Colonic mucosa (tissue), 4 donors: ENCODE measurements at regions not wholly inside any gene's neighbourhood (a gene's known extent, or its start where the extent isn't known, plus 50 kb on each side); places are given as distances from the start of the nearest gene placed in this dataset.
"Not testable (repeated sequence)": the region's sequence is repeated elsewhere in the genome, so short reads cannot be mapped to it uniquely, and the experiment has no call there.

Experiments used
- DNase-seq: peaks from one replicate; pipeline ENCODE4 v3.0.0-alpha.2; 2020
- H3K27ac ChIP-seq: fragments of 200-600 bp; one replicate; pipeline ENCODE4 v1.8.0; 2021
- H3K27me3 ChIP-seq: fragments of 200-600 bp; one replicate; pipeline ENCODE4 v1.8.0; 2021
- H3K36me3 ChIP-seq: fragments of 200-600 bp; one replicate; pipeline ENCODE4 v1.8.0; 2021
- H3K4me1 ChIP-seq: fragments of 200-600 bp; one replicate; pipeline ENCODE4 v1.8.0; 2021; ENCODE audit warnings: mild to moderate bottlenecking
- H3K4me3 ChIP-seq: fragments of 200-600 bp; one replicate; pipeline ENCODE4 v1.8.0; 2021
- H3K9ac ChIP-seq, 2 donors: one replicate each; pipeline ENCODE4 v1.7.0; 2013; ENCODE audit warnings: control low read depth in 2 of 2, low read depth in 2 of 2, low read length in 2 of 2
- H3K9me3 ChIP-seq: fragments of 200-600 bp; one replicate; pipeline ENCODE4 v1.8.0; 2021
- CTCF ChIP-seq: fragments of 200-600 bp; IDR thresholded peaks from one replicate; pipeline ENCODE4 v1.8.0; 2022; ENCODE audit warnings: antibody characterized with exemption, mild to moderate bottlenecking
- intact Hi-C: fragments of 100-400 bp; cut with DNase I; formaldehyde crosslinking; loops from one replicate; pipeline ENCODE4 v1.14.1; 2022
- donor health status: healthy.
- donor health status: DM: no; HTN: no; CAD: no.
- donor health status: DM: no; HTN: no; CAD: no.

DNA sequence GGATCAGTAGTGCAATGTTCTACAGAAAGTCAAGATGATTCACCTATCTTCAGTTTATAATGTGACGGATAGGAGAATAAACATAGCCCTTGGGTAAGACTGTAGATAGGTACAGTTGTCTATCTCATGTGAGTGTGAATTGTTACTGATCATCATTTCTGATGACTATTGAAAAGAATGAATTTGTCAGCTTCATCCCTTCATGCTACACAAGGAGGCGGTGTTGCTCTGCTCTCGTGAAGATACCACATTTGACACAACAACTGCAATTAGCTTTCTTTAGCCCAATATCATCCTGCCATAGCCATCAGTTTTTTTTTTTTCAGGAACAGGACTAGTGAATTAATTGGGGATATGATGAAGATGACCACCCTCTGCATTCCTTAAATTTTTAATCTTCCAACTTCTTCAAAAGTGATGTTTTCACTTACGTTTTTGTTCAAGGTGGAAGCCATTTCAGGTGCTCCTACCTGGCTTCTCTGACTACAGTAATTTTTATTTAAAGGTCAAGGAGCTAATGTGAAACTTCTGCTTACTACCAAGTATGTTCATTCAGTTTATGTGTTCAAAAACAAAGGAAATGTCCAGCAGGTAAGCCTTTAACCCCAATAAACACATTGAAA, 152.9 kb upstream of the MOCS2 start:
- Histone ChIP-seq H3K4me3 (no peak overlapping the region), H3K27me3 (no peaks in the 10 kb centered on the region), H3K27ac (no peak overlapping the region), H3K9me3 (no peaks in the 10 kb centered on the region), H3K36me3 (no peaks in the 10 kb centered on the region), H3K9ac (no peak overlapping the region), H3K4me1 (no peaks in the 10 kb centered on the region)
- no peak for DNase-seq
- intact Hi-C loops: loop anchor here (10.0 kb wide), 1 partner anchor 962 kb away; no protein-coding TSS in a partner anchor
- TF ChIP-seq CTCF: no peak

- intact Hi-C loops: loop anchor here (10.0 kb wide), 1 partner anchor 962 kb away; no protein-coding TSS in a partner anchor
- no peak overlapping the region for H3K27ac ChIP-seq
- no peak overlapping the region for H3K4me3 ChIP-seq
- TF ChIP-seq CTCF: no peak
- no peak for DNase-seq
- H3K9me3 ChIP-seq: no peaks in the 10 kb centered on the region
- no peak overlapping the region for H3K9ac ChIP-seq
- H3K36me3 ChIP-seq: no peaks in the 10 kb centered on the region
- H3K27me3 ChIP-seq: no peaks in the 10 kb centered on the region
- H3K4me1 ChIP-seq: no peaks in the 10 kb centered on the region
Observed at GRCh38 chr5:53263151-53263550, 153.6 kb upstream of the MOCS2 start.

GRCh38 chr5:53265043-53265442, 155.5 kb upstream of the MOCS2 start:
- TF ChIP-seq CTCF: no peak
- intact Hi-C loops: loop anchor here (10.0 kb wide), 1 partner anchor 960 kb away; no protein-coding TSS in a partner anchor
- H3K9me3 ChIP-seq: no peaks in the 10 kb centered on the region
- H3K27me3 ChIP-seq: no peaks in the 10 kb centered on the region
- H3K4me3 ChIP-seq: no peak overlapping the region
- H3K9ac ChIP-seq: no peak overlapping the region
- H3K27ac ChIP-seq: no peak overlapping the region
- no peaks in the 10 kb centered on the region for H3K36me3 ChIP-seq
- no peak for DNase-seq
- H3K4me1 ChIP-seq: no peaks in the 10 kb centered on the region

GRCh38 chr5:53268241-53268640, 158.7 kb upstream of the MOCS2 start:
- H3K9ac ChIP-seq, H3K4me3 ChIP-seq, DNase-seq, H3K36me3 ChIP-seq, H3K9me3 ChIP-seq, H3K27me3 ChIP-seq, H3K27ac ChIP-seq, H3K4me1 ChIP-seq: not testable (repeated sequence)
- intact Hi-C loops: loop anchor here (10.0 kb wide), 1 partner anchor 957 kb away; no protein-coding TSS in a partner anchor

GRCh38 chr5:53275666-53276065, 166.1 kb upstream of the MOCS2 start:
- Histone ChIP-seq H3K27ac (no peak overlapping the region), H3K36me3 (no peaks in the 10 kb centered on the region), H3K9ac (no peak overlapping the region), H3K4me3 (no peak overlapping the region), H3K9me3 (no peaks in the 10 kb centered on the region), H3K27me3 (no peaks in the 10 kb centered on the region), H3K4me1 (no peaks in the 10 kb centered on the region)
- intact Hi-C loops: no loop called here
- no peak for TF ChIP-seq CTCF
- DNase-seq: no peak

DNA sequence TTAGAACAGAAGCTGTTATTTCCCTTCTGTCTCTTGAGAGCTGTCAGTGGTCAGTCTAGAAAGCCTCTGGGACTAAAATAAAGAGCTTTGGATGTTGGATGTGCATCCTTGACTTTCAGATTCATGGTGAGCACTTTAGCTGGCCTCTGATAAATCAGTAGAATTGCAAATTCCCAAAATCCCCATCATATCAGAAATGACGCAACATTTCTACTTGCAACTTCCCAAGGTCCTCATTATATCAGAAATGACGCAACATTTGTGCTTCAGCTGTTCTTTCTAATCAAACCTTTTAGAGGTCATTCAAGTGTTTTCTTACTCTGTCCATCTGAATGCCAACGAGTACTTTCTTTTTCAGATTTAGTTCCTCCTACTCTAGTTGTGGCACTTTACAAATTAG, 167.3 kb upstream of the MOCS2 start:
- no peak overlapping the region for H3K27ac ChIP-seq
- no peak for DNase-seq
- no peak for TF ChIP-seq CTCF
- H3K9me3 ChIP-seq: no peaks in the 10 kb centered on the region
- H3K9ac ChIP-seq: no peak overlapping the region
- H3K27me3 ChIP-seq: no peaks in the 10 kb centered on the region
- H3K36me3 ChIP-seq: no peaks in the 10 kb centered on the region
- intact Hi-C loops: no loop called here
- no peaks in the 10 kb centered on the region for H3K4me1 ChIP-seq
- no peak overlapping the region for H3K4me3 ChIP-seq
